SJCRH30 (cell line): ENCODE measurements at regions not wholly inside any gene's neighbourhood (a gene's known extent, or its start where the extent isn't known, plus 50 kb on each side); places are given as distances from the start of the nearest gene placed in this dataset.

Experiments used
- DNase-seq, 2 experiments: peaks; one replicate each; pipeline ENCODE4 v3.0.0-alpha.2; 2015 to 2020
- H3K27ac ChIP-seq: fragments of 250-450 bp; sonication (Bioruptor Pico); 2 replicates; pipeline ENCODE4 v1.5.1; 2020; ENCODE audit warnings: mild to moderate bottlenecking, moderate library complexity
- H3K27me3 ChIP-seq: fragments of 250-450 bp; sonication (Bioruptor Pico); 2 replicates; pipeline ENCODE4 v1.5.1; 2020; ENCODE audit warnings: mild to moderate bottlenecking, moderate library complexity
- H3K36me3 ChIP-seq: fragments of 250-450 bp; sonication (Bioruptor Pico); 2 replicates; pipeline ENCODE4 v1.5.1; 2020; ENCODE audit warnings: mild to moderate bottlenecking, moderate library complexity
- H3K4me1 ChIP-seq: fragments of 250-450 bp; sonication (Bioruptor Pico); 2 replicates; pipeline ENCODE4 v1.5.1; 2020; ENCODE audit warnings: mild to moderate bottlenecking, moderate library complexity
- H3K4me3 ChIP-seq: fragments of 250-450 bp; sonication (Bioruptor Pico); 2 replicates; pipeline ENCODE4 v1.5.1; 2020; ENCODE audit warnings: mild to moderate bottlenecking, moderate library complexity
- H3K9me3 ChIP-seq: fragments of 250-450 bp; sonication (Bioruptor Pico); replicated peaks from 2 replicates; pipeline ENCODE4 v1.5.1; 2020; ENCODE audit warnings: mild to moderate bottlenecking, moderate library complexity

DNA sequence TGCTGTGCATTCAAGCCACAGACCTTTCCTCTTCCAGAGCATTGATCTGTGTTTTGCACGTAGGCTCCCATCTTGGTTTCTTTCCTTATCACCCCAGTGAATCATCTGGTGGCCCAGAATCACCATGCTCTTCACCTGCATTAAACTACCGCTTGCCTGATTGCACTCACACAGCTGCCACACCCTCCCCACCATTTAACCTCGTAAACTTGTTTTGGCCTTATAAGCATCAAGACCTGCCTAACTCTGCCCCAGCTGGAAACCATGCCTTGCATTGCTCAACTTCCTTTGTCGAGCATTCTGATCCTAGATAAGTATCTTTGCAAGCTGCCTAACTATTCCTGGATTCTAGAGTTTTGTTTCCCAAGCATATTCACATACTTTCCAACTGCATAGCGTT lies 369.6 kb upstream of the SEMA6A start:
- H3K27ac ChIP-seq = no peak overlapping the region
- no peak for DNase-seq
- H3K4me1 ChIP-seq = peaks cover 19% of the 10 kb centered on the region

DNA sequence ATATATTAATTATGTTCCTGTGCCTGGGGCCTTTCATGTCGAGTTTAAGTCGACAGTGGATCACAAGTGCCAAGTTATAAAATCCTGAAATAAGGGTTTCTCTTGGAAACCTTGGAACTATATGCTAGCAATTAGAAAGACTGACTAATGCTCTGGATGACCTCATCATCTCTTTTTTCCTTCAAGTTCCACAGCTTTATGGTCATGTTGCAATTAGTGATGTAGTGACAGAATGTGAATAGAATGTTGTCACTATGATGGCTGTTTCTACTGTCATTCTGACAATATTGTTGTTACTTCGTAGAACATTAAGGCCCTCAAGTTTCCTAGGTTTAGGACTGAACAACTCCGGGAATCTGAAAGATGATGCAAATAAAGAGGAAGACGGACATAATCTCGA lies 368.0 kb upstream of the SEMA6A start:
- Histone ChIP-seq H3K4me3 (no peak overlapping the region), H3K27me3 (no peaks in the 10 kb centered on the region), H3K36me3 (no peaks in the 10 kb centered on the region), H3K9me3 (no peaks in the 10 kb centered on the region), H3K4me1 (peaks cover 28% of the 10 kb centered on the region), H3K27ac (no peak overlapping the region)
- DNase-seq = peak in 1 of 2 experiments; percentile 29

More for the DNA sequence above, 369.6 kb upstream of the SEMA6A start:
- no peaks in the 10 kb centered on the region for H3K36me3 ChIP-seq
- no peaks in the 10 kb centered on the region for H3K9me3 ChIP-seq
- H3K4me3 ChIP-seq = no peak overlapping the region
- no peaks in the 10 kb centered on the region for H3K27me3 ChIP-seq

DNA sequence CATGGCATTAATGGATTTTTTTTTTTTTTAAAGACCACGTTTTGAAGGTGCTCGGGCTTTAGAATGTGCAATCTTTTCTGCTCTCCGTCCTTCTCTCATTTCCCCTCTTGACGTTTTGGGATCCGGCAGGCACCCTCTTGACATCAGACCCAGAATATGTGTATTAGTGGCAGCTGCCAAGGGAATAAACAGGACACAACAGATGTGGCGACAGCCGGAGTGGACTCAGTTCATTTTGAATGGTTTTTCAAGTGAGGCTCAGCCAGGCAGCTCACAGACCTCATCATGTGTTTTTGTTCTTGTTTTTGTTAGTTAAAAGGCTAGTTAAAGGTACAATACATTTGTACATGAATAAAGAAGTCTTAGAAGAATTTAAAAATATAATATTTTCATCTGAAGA lies 365.0 kb upstream of the SEMA6A start:
- no peaks in the 10 kb centered on the region for H3K9me3 ChIP-seq
- peaks cover 28% of the 10 kb centered on the region for H3K4me1 ChIP-seq
- peak; percentile 81 to 90 for DNase-seq
- no peaks in the 10 kb centered on the region for H3K36me3 ChIP-seq
- H3K27me3 ChIP-seq = no peaks in the 10 kb centered on the region
- peak overlapping the region; percentile 70 for H3K27ac ChIP-seq
- peak overlapping the region; percentile 21; the same call in 1 of the 2 replicates for H3K4me3 ChIP-seq

DNA sequence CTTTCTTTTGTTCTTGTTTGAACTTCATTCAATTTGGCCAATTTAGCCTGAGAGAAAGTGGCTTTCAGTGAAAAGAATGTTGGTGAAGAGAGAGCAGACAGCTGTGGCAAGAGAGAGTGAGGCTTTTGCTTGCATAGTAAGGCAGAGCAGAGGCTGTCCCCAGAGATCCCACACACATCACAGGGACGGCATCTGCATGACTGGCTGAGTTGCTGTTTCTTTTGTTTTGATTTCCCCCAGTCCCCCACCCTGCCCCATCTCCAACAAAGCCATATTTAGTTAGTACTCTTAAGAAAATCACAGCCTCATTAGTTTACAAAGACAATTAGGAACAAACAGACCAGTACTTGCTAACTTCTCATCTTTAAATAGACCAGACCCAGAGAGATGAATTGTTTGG lies 363.9 kb upstream of the SEMA6A start:
- Histone ChIP-seq H3K36me3 (no peaks in the 10 kb centered on the region), H3K27me3 (no peaks in the 10 kb centered on the region), H3K9me3 (no peaks in the 10 kb centered on the region), H3K27ac (peak overlapping the region; percentile 70), H3K4me3 (peak overlapping the region; percentile 21), H3K4me1 (peaks cover 28% of the 10 kb centered on the region)
- peak; percentile 81 to 87 for DNase-seq

DNA sequence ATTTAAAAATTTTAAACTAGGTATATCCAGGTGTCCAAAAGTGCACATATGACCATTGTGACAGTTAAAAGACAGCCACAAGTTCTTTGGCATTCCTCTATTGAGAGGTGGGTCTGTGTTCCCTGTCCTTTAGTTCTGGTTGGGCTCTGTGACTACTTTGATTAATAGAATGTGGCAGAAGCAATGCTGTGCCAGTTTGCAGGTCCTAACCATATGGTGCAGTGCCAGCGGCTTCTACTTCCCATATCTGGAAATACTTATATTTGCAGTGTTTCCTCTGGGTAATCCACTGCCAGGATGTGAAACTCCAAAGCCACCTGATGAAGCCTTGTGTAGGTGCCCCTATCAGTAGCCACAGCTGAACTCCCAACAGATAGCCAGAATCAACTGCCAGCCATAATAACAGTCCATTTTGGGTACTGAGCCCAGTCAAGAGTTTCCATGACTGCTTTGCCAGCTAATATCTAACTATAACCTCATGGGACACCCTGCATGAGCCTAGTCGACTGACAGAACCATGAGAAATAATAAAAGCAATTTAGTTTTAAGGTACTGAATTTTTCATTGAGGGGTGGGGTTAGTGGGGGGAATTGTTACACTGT lies 361.0 kb upstream of the SEMA6A start:
- Histone ChIP-seq H3K9me3 (no peaks in the 10 kb centered on the region), H3K36me3 (no peaks in the 10 kb centered on the region)
- DNase-seq = no peak

DNA sequence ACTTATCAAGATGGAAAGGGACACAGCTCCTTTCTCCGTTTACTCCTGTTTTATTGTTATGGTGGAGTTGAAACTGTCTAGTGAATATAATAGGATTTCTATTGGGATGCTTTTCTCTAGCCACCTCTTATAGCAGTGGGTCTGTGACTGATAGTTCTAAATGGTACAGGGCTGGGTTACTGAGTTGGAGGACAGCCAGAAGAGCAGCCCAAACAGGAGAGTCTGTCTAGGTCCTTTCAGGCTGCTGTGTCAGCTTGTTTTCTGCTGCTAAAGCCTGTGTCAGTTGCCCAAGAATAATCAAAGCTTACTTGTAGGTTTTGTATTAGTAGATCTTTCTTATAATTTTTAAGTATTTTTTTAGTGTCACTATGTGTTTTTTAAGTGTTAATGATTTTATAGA lies 356.0 kb upstream of the SEMA6A start:
- H3K27ac ChIP-seq = no peak overlapping the region
- no peaks in the 10 kb centered on the region for H3K9me3 ChIP-seq
- H3K27me3 ChIP-seq = no peaks in the 10 kb centered on the region
- H3K36me3 ChIP-seq = no peaks in the 10 kb centered on the region
- peak in 1 of 2 experiments; percentile 30 for DNase-seq
- H3K4me3 ChIP-seq = no peak overlapping the region
- H3K4me1 ChIP-seq = no peaks in the 10 kb centered on the region

More for the DNA sequence above, 361.0 kb upstream of the SEMA6A start:
- H3K27ac ChIP-seq = no peak overlapping the region
- H3K4me1 ChIP-seq = peaks cover 21% of the 10 kb centered on the region
- H3K4me3 ChIP-seq = no peak overlapping the region
- H3K27me3 ChIP-seq = no peaks in the 10 kb centered on the region

DNA sequence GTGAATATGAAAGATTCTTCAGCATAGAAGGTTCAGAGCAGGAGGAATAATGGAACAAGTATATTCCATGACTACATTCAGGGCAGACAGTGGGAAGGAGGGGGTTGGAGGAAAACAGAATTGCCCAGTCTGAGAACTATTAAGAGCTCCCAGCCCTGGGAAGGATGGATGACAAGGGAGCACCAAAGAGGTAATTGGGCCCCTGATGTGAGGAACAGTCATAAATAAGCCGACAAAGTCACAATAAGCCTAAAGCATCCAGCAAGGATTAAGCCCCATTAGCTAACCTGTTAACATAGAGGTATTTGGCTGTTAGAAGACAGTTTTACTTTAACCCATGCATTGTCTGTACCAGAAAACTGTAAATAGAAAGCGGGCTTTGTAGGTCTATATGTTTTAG lies 348.7 kb upstream of the SEMA6A start:
- Histone ChIP-seq H3K27me3 (no peaks in the 10 kb centered on the region), H3K4me3 (no peak overlapping the region), H3K9me3 (no peaks in the 10 kb centered on the region), H3K36me3 (no peaks in the 10 kb centered on the region), H3K27ac (no peak overlapping the region), H3K4me1 (no peaks in the 10 kb centered on the region)
- DNase-seq = no peak

DNA sequence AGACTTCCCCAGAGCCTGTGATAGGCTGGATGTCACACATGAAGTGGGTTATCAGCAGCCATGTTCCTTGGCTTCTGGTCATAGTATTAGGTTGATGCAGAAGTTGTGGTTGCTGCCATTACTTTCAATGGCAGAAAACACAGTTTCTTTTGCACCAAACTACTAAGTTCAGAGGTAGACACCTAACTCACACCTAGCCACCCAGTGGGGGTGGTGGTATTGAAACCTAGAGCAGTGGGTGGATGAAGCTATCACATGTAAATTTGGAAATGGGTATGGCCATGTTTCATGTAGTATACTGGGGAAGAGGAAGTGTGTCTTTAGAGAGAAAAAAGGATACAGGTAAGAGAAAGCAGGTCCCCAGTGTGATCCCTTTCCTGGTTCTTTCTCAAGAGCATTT lies 347.9 kb upstream of the SEMA6A start:
- H3K27ac ChIP-seq = no peak overlapping the region
- no peaks in the 10 kb centered on the region for H3K27me3 ChIP-seq
- no peaks in the 10 kb centered on the region for H3K36me3 ChIP-seq
- no peaks in the 10 kb centered on the region for H3K9me3 ChIP-seq
- H3K4me1 ChIP-seq = no peaks in the 10 kb centered on the region
- H3K4me3 ChIP-seq = no peak overlapping the region
- no peak for DNase-seq

DNA sequence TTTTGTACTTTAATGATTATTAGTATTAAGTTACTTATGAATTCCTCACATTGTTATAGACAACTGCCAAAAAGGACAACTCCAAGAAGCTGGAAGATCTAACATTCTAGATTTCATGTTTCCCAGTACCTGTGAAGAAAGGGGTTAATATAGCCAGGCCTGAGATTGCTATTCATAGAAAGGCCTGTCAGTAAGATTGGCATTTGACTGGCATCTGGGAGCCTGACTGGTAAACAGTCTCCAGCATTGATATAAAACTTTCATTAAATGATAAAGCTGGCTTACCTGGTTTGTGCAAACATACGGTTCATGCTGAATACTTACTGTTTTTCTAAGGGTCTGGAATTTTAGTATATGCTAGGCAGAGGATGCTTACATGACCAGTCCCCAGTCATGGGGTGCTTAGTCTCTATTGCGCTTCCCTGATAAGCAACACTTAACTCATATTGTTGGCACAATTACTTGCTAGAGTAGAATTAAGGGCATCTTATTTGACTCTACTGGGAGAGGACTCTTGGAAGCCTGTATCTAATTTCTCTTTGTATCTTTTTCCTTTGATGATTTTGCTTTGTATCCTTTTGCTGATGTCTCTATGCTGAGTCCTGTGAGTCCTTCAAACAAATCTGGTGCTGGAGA lies 340.4 kb upstream of the SEMA6A start:
- Histone ChIP-seq H3K4me1 (0 out of 2 replicates have a peak, but pooled peaks cover 3% of the 10 kb centered on the region), H3K4me3 (no peak overlapping the region), H3K36me3 (no peaks in the 10 kb centered on the region), H3K27ac (no peak overlapping the region), H3K27me3 (no peaks in the 10 kb centered on the region), H3K9me3 (no peaks in the 10 kb centered on the region)
- no peak for DNase-seq

DNA sequence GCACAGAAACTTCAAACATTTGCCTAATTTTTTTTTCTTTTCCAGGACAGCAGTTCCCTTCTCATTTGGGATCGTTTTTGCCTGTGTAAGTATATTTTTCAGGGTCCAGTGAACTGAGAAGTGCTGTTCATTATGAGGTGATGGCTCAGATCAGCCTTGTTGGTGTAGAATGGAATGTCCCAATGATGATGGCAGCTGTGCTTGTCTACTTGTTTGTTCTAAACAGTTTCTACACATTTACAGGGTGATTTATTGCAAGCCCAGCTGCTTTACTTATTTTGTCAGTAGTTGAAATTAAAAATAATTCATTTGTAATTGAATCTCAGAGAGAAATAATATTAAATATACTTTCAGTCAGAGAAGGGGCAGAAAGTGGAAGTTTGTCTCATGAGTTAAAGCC lies 337.6 kb upstream of the SEMA6A start:
- Histone ChIP-seq H3K27ac (no peak overlapping the region), H3K9me3 (no peaks in the 10 kb centered on the region; the same call in 1 of the 2 replicates), H3K36me3 (no peaks in the 10 kb centered on the region), H3K4me1 (0 out of 2 replicates have a peak, but pooled peaks cover 3% of the 10 kb centered on the region), H3K27me3 (no peaks in the 10 kb centered on the region), H3K4me3 (no peak overlapping the region)
- peak in 1 of 2 experiments; percentile 8 for DNase-seq

DNA sequence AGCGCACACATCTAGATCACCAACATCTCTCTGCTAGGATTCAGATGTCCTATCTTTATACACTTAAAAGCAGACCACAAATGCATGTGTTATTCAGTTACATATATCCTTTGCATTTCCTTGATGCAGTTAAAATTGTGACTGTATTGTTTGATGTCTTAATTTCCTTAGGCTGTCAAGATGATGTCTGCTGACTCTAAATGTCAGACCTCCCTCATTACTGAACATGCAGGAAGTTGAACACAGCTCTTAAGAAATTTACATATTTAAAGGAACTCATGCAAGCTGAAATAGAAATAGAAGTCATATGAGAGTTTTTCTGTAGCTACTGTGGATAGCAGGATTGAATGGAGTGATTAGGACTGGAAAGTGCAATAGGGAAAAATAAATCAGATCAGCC lies 336.5 kb upstream of the SEMA6A start:
- Histone ChIP-seq H3K9me3 (no peaks in the 10 kb centered on the region; the same call in 1 of the 2 replicates), H3K27me3 (no peaks in the 10 kb centered on the region), H3K27ac (no peak overlapping the region), H3K4me1 (0 out of 2 replicates have a peak, but pooled peaks cover 3% of the 10 kb centered on the region), H3K4me3 (no peak overlapping the region), H3K36me3 (no peaks in the 10 kb centered on the region)
- no peak for DNase-seq

DNA sequence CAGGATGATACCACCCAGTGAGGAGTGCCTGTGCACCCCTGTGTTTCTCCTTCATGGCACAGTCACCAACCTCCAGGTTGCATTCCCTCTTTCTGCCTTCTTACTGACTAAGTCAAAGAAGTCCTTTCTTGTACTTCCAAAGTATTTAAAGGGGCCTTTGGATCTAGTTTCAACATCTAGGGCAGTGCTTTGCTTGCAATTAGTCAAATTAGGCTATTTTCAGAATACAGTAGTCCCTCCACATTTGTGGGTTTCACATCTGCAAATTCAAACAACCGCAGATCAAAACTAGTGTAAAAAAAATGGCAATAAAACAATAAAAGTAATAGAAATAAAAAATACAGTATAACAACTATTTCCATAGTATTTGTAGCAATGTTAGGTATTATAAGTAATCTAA lies 333.9 kb upstream of the SEMA6A start:
- Histone ChIP-seq H3K27ac (no peak overlapping the region), H3K4me1 (0 out of 2 replicates have a peak, but pooled peaks cover 3% of the 10 kb centered on the region), H3K36me3 (no peaks in the 10 kb centered on the region), H3K27me3 (no peaks in the 10 kb centered on the region), H3K4me3 (no peak overlapping the region), H3K9me3 (no peaks in the 10 kb centered on the region; the same call in 1 of the 2 replicates)
- DNase-seq = no peak

DNA sequence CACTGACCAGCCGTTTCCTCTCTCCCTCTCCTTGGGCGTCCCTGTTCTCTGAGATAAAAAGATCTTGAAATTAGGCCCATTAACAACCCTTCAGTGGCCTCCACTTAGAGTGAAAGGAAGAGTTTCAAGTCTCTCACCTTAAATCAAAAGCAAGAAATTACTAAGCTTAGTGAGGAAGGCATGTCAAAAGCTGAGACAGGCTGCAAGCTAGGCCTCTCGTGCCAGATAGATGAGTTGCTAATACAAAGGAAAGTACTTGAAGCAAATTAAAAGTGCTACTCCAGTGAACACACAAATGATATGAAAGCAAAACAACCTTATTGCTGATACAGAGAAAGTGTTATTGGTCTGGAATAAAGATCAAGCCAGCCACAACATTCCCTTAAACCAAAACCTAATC lies 331.3 kb upstream of the SEMA6A start:
- Histone ChIP-seq H3K4me1 (no peaks in the 10 kb centered on the region), H3K4me3 (no peak overlapping the region), H3K27ac (no peak overlapping the region), H3K27me3 (no peaks in the 10 kb centered on the region), H3K9me3 (no peaks in the 10 kb centered on the region; the same call in 1 of the 2 replicates), H3K36me3 (no peaks in the 10 kb centered on the region)
- no peak for DNase-seq

DNA sequence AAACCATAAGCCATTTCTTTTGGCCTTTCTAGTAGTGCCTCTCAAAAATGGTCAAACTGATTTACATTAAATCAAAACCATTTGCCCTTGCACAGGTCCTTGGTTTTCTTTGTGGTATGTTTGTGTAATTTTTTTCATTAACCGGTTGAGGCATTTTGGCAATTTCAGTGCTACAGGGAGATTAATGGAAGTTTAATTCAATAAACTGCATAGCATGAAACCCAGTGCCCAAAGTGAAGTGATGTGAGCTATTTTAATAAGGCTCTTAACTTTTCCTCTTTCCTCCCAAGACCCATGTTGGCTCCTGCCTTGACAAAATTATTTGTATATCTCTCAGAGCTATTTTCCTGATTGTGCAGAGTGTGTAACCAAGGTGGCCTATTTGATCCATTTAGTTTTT lies 326.2 kb upstream of the SEMA6A start:
- no peaks in the 10 kb centered on the region for H3K36me3 ChIP-seq
- no peak overlapping the region for H3K27ac ChIP-seq
- H3K27me3 ChIP-seq = no peaks in the 10 kb centered on the region
- H3K4me1 ChIP-seq = no peaks in the 10 kb centered on the region
- no peak for DNase-seq
- no peak overlapping the region for H3K4me3 ChIP-seq
- no peaks in the 10 kb centered on the region for H3K9me3 ChIP-seq

DNA sequence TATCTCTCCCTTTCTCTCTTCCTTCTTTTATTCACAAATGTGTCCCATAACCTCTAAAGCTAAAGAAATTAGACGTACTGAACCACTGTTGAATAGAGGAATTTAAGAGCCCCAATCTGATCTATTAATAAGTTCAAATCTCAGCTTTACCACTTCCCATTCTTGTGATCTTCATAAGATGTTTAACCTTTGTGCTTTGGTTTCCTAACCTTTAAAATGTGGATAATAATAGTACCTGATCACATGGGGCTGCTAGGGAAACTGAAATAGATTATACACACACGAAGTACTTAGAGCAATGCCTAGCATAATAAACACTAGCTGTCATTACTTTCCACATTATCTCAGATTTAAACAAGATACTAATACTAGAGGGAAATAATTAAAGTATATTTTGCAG lies 324.3 kb upstream of the SEMA6A start:
- no peak for DNase-seq
- Histone ChIP-seq H3K9me3 (no peaks in the 10 kb centered on the region), H3K4me3 (no peak overlapping the region), H3K4me1 (no peaks in the 10 kb centered on the region), H3K27ac (no peak overlapping the region), H3K27me3 (no peaks in the 10 kb centered on the region), H3K36me3 (no peaks in the 10 kb centered on the region)

DNA sequence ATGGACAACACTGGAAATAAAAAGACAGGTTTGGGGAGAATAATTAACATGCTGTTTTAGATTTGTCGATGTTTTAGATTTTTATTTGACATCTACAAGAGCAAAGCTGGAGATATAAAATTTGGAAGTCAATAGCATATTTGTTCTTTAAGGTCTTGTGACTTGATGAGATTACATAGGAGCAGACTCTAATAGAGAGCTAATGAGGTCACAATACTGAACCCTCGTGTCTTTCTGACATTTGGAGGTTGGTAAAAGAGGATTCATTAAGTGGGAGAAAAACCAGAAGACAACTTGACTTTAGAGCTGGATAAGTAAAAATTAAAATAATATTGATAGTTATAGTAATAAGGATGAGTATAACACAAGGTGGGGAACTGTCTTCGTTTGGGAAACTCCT lies 322.7 kb upstream of the SEMA6A start:
- Histone ChIP-seq H3K4me3 (no peak overlapping the region), H3K9me3 (no peaks in the 10 kb centered on the region), H3K36me3 (no peaks in the 10 kb centered on the region), H3K27me3 (no peaks in the 10 kb centered on the region), H3K4me1 (no peaks in the 10 kb centered on the region), H3K27ac (no peak overlapping the region)
- DNase-seq = no peak
